Retina (tissue), 1 donor: ENCODE measurements at regions not wholly inside any gene's neighbourhood (a gene's known extent, or its start where the extent isn't known, plus 50 kb on each side); places are given as distances from the start of the nearest gene placed in this dataset.

ENCODE experiments used
- DNase-seq: peaks from one replicate; pipeline ENCODE4 v3.0.0-alpha.2; 2016

DNA sequence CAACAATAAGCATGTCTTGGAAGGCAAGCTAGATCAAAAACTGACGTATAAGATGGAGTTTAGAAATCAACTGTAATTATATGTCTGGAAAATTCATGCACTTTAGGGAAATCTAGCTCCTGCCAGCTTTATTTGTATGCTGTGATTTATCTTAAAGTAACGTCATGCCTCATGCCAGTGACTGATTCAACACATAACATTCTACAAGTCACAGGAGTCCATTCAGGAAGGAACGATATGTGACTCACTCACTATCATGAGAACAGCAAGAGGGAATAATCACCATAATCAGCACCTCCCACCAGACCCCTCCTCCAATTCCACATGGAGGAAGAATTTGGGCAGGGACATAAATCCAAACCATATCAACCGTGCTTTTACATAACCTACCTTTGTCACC is 682.4 kb upstream of the ADAMTS5 start:
- no peak for DNase-seq

DNA sequence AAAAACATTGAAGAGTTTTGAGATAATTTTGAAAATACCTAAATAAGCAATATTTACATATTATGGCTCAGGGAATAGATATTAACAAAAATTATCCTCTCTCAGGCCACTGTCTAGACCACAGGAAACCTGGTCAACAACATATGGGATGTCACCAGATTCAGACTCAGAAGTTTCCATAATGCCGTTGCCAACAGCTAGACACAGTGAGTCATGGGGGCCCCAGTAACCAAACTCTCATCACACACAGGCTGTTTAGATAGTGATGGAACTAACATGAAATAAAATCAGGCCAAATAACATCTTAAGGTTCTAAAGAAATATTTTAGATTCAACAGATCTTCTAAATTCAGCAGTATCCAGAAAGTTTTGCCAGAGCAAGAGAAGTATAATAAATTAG is 681.7 kb upstream of the ADAMTS5 start:
- DNase-seq, result no peak

DNA sequence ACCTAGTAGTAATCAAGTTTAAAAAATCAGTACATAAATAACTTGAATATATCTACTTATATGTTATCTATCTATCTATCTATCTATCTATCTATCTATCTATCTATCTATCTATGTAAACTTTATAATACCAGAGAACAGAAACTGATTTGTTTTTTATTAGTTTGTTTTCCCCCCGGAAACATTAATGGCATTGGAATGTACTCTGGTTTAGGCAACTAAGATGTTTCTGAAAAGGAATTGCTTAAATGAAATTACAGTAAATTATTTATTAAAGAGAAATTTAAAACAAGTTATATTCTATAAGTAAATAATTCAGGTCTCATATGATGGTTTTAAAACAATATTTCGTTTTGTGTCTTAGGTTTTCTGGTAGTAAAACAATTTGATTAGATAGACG is 681.0 kb upstream of the ADAMTS5 start:
- no peak for DNase-seq

DNA sequence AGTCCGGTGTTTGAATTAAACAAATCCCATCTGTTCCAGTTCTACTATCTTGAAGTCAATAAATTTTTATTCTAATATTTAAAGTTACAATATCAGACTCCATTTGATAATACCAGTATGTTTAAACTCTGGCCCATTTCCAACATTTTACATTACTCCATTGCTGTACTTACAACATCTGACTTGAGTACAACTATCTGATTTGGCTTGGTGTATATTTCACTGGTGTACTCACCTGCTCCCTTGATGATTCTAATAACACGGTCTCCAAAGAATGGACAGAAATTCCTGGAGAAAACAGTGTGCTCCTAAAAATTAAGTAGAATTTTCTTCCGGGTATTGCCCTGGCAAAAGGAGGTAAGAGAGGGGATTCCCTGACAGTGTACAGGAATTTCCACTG is 680.5 kb upstream of the ADAMTS5 start:
- DNase-seq, result no peak

DNA sequence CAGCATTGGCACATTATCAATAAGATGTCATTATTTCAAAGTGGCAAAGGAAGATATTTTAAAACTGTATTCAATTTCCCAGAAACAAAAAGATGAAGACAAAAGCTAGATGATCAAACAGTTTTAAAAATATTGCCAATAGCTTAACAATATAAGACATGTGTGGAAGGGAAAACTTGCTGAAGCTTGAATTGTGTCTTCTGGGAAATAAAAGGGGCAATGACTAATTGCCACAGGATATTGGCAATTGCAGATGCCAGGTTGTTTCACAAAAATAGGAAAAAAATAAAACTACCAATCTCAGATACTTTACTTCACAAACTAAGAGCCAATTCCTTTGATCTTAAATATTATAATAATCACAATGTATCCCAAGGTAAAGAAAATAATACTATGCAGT is 679.8 kb upstream of the ADAMTS5 start:
- no peak for DNase-seq

DNA sequence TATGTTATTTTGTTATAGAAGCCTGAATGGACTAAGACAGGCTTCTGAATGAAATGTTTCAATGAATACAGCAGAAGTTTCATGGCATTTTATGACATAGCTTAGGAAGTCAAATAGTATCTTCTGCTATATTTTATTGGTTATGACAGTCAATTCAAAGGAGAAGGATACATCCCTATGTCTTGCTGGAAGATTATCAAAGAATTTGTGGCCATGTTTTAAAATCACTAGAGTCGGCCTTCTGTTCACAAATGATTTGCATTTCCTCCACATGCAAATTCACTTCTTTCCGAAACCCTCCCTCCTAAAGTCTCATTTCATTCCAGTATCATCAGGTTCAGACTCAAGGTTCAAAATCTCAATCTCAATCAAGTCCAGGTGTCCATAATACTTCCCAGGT is 679.2 kb upstream of the ADAMTS5 start:
- no peak for DNase-seq

DNA sequence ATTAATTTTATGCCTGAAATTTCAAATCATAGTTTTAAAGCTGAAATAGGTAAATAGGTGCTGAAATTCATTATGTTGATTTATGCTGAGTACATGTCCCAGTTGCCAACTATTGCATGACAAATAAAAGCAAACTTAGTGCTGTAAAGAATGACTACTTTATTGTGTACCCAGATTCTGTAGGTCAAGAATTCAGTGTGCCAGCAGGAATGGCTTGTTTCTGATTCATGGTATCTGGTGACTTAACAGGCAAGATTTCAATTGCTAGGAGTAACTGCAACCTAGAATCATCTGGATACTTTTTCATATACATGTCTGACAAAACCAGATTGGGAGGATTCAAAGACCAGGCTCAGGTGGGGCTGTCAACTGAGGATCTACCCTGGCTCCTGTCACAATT is 678.4 kb upstream of the ADAMTS5 start:
- DNase-seq, result no peak

DNA sequence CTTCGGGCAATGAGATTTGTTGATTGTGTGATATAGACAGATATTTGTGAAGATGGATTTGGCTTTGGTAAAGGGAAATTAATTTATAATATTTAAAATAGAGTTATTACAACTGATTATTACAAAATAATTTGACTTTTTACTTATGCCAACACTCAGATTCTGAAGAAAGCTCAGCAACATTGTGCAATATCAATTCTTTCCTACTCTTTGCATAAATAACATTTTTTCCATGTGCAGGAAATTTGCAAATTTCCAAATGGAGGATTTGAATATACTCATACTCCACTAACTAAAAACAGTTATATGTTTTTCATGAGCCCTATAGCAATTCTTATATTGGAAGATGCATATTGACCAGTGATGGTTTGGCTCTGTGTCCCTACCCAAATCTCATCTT is 676.4 kb upstream of the ADAMTS5 start:
- no peak for DNase-seq

DNA sequence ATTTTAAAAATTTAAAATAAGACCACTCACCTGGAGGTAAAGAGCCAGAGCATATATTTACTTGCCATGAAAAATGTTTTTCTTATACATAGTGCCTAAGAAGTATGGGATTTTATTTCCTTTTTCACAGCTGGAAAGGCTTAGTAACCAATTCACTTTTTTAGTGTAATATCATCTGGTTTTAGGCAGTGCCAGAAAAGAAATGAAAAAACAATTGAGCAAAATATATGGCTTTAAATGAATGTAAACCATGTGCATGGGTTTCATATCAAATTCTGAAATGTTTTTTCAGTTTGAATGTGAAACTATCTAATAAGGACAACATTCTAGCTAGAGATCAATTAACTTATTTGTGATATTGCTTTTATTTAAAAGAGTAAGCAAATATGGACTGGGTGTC is 672.4 kb upstream of the ADAMTS5 start:
- DNase-seq, result no peak

DNA sequence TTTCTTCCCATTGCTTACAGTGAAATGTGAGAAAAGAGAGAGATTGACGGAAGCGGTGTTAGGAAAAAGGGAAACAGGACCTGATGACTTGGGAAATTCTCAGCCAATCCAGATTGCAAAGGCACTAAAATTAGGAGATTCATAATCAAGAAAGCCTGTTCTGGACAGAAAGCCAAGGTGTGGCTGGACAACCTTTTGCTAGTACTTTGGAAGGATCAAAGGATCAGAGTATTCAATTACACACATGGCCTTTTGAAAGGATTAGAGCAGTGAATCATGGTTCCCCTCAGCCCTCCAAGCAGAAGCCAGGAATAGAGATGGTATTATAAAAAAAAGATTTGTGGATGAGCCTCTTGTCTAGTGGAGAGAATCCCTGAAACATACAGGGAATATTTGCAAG is 669.8 kb upstream of the ADAMTS5 start:
- DNase-seq, result no peak

DNA sequence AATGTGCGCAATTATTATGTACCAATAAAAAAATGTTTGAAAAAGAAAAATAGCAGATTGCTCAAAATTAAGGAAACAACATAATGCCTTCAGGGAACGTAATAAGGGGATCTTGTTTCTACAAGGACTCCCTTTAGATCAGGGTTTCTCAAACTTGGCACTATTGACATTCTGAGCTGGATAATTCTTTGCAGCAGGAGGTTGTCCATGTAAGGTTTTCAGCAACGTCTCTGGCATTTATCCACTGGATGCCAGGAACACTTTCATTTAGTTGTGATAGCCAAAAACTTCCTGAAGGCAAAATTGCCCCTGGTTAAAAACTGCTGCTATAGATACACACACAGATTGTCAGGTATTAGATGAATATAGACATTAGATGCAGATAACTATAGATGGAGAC is 666.7 kb upstream of the ADAMTS5 start:
- no peak for DNase-seq

DNA sequence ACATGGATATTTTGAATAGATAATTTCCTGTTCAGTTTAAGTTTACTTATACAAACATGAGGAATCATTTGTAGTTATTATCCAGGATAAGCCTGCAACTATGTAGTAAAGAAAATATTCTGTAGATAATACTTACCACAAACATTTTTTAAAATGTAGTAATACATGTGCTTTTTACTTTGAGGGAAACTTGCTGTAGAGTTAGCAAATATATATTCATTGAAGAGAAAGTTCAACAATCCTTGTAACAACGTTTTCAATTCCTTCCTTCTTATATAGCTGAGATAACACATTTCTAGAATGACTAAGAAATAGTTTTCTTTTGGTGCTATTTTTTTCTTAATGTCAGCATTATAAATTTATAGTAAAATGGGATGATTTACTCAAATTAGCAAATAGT is 664.6 kb upstream of the ADAMTS5 start:
- DNase-seq, result no peak

DNA sequence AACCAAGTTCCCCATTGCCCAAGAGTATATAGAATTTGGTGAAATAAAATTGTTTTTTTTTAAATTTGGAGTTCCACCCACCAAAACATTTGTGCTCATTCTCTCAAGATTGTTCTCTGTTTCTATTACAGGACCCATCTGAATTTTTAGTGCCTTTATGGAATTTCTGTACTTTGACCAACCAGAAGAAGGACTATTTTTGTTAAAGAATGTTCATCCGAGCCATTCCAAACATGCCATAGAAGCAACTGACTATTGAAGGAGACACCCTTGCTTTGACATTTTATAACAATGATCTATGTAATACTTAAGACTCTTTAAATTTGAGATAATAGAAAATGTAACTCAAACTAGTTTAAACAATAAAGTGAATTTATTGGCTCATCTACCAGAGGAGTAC is 655.7 kb upstream of the ADAMTS5 start:
- no peak for DNase-seq

DNA sequence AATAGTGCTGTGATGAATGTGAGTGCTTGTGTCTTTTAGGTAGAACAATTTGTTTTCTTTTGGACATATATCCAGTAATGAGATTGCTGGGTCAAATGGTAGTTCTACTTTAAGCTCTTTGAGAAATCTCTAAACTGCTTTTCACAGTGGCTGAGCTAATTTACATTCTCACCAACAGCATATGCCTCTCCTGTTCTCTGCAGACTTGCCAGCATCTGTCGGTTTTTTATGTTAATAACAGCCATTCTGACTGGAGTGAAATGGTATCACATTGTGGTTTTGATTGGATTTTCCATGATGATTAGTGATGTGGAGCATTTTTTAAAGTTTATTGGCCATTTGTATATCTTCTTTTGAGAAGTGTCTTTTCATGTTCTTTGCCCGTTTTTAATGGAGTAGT is 647.3 kb upstream of the ADAMTS5 start:
- no peak for DNase-seq

DNA sequence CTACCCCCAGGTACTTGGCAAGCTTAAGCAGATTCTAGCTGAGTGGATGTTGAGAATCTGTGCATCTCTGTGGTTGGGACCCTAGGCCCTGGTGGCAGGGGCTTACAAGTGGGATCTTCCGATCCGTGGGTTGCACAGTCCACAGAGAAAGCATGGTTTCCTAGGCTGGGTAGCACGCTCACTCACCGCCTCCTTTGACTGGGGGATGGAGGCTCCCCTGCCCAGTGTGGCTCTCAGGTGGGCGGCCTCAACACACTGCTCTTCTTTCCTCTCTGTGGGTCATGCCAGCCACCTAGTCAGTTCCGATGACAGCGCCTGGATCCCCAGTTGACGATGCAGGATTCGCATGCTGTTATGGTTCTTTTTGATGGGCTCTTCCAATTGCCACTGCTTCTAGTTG is 639.5 kb upstream of the ADAMTS5 start:
- DNase-seq, result no peak

DNA sequence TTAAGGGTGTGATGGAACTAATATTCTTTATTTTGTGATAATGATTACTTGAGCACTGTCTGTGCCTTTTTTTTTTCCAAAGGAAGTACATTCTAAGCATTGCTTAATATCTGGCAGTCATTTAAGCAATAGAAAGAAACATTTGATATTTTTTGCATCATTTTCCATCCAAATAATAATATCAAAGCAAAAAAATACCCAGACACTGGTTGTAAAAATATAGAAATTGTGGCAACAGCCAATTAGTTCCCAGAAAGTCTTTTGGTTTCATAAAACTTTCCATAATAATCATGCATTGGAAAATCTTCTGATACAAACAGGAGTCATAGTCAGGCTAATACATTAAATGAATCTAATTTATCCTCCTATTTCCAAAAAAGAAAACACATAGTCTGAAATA is 629.3 kb upstream of the ADAMTS5 start:
- no peak for DNase-seq

DNA sequence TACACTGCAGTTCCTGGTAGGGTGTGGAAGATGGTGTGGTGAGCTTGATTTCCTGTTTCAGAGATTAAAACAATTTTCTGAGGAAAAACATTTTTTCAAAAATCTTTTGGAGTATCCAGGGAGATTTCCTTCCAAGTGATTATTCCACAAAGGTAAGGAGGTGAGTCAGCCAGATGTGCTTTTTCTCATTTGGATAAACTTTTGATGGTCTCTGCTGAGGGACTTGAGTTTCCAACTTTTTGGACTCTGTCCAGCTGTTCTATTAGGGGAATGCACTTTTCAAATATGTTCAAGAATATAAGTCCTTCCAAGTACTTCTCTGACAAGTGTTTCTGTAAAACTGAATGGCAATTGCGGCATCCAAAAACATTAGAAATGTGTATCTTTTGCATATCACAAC is 628.8 kb upstream of the ADAMTS5 start:
- DNase-seq, result no peak

DNA sequence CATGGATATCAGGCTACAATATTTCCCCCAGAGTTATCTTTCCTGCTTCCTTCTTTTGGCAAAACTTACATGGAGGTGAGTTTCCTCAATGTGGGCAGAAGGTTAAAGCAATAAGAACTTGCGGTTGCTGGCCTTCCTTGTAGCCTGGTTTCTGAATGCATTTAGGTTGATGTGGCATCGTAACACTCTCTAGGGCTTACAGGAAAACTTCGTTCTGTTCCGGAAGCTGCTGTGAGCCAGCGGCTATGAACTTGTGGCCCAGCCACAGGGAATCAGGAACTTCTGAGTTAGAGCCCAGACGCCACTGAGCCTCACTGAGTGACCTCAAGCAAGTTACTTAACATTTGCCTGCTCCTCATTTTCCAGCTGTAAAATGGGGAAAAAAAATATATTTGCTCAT is 623.4 kb upstream of the ADAMTS5 start:
- no peak for DNase-seq

DNA sequence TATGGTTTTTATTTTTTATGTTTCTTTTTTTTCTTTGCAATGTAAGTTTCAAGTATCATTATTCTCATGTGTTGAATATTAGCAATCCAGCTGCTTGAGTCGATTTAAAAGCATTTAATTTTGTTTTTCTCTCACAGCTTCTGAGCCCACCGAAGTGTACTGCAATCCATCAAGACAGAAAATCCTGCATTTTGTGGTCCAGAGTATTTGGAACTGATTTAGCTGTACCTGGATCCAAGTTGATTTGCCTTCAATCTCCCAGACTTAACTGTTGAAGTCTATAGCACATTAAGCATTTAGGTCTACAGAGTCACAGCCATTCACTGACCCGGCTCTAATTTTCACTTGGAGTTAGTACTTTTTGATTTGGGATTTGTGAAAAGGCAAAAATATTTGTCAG is 622.9 kb upstream of the ADAMTS5 start:
- DNase-seq, result no peak

DNA sequence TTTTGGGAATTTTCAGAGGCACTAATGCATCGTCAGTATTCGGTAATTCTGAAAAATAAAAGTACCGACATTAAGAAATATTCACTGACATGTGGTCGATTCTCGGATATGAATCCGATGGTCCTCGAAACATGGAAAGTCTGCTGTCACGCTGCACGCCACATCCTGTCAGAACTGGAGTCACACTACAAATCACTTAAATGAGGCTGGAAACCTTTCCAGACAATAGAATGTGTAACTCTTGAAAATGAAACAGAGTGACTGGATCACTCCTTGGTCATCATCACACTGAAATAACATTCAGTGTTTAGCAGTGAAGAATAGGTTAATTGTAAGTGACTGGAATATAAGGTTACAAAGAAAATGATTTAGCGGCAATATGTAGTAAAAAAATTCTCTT is 620.1 kb upstream of the ADAMTS5 start:
- no peak for DNase-seq

DNA sequence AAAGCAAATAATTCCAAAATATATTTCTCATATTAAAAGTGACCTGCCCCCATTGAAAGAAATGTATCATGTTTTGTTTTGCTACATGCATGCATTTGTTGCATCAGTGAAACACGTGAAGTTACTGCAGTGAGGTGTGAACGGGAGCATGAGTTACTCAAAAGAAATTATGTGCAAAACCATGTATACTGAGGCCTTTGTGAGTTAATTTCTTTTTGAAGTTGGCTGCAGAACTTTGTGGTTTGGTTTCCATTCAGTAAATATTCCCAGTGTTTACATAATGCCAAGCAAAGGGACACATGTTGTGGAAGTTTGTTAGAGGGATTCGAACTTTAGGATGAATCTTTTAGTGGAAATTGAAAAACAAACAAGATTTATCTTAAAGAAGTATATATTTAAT is 619.4 kb upstream of the ADAMTS5 start:
- DNase-seq, result no peak

DNA sequence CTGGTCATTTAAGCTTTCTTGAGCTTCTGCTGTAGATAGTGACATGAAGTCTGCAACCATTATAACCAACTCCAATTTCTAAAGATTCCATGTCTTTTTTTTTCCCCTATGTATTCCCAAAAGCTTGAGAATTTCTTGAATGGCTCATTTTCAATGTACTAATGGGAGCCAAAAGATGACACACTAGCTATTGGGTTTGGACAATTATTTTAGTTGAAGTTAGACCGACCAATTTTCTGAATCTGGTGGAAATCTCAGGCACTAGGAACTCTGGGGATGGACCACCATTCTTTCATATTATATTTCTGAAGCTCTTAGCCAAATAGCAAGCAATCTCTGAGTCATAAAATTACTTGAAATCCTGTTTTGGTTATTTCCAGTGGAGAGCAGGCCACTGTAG is 617.4 kb upstream of the ADAMTS5 start:
- no peak for DNase-seq

DNA sequence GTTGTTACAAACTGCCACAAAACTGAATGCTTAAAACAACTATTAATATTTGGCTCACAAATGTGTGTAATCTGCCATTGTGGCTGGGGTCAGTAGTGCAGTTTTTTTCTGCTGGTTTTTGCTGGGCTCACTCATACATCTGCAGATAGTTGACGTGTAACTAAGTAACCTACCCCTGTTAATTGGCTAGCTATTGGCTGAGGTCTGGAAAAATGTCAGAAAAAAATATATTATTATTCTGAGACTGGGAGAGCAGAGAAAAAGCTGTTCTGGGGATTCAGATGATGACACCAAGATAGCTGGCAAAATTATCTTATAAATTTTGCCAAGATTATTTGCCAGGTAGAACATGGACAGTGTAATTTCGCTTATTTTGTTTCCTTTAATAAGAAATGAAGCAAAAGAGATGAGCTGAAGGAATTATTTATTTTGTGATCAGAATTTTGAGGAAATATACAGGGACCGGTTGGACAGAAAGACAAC is 616.1 kb upstream of the ADAMTS5 start:
- DNase-seq, result no peak

DNA sequence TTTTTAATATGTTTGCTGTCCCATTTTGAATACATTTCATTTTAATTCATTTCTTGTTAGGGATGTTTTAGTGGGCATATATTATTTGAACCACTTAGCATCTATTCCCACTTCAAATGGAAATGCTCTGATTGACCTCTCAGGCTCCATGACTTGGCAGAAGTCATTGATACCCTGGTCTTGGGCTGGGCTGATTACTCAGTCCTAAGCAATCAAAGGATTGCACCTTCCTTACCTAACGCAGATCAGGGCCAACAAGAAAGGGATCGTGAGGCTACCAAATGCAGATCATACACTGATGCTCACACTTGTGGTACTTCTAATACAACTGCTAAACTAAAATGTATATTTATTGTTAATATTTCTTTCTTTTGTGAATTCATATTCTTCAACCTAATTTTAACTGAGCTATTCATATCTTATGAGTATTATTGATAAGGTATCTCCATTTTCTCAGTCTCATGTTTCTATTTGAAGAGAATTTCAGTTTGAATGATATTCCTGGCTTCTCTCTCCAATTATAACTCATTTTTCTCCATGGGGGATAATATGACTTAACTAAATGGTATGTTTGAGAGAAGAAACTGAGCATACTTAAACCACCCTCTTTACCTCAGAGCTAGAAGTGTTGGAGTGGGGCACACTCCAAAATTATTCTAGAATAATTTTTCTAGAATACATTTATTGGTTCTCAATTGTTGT is 615.5 kb upstream of the ADAMTS5 start:
- no peak for DNase-seq

DNA sequence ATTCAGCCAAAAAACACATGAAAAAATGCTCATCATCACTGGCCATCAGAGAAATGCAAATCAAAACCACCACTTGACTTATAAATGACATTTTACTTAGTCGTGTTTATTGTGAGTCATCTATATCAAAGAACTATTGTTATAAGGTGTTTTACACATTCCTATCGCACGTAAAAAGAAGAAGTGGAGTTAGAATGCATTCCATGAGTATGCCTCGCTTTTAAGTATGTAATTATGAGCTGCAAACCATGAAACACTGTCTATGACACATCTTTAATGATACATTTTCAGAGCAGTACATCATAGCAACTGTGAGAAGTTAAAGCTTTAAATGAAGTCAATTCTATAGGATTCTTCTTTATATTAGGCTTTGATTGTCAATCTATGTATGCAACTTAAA is 614.3 kb upstream of the ADAMTS5 start:
- DNase-seq, result no peak

DNA sequence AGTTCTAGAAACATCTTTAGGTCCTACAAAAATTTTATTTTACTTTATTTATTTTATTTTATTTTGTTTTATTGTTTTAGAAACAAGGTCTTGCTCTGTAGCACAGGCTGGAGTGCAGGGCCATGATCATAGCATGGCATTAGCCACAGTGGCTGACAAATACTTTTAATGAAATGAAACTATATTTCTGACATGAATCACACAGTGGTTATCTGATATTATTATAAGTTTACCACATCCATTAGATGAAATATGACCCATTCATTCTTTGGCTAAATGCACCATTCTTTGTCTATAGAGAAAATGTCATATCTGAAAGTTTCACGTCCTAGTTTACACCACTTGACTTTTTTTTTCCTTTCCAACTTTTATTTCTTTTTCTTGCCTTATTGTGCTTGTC is 613.4 kb upstream of the ADAMTS5 start:
- no peak for DNase-seq
